H9 (cell line): ENCODE measurements at regions not wholly inside any gene's neighbourhood (a gene's known extent, or its start where the extent isn't known, plus 50 kb on each side); places are given as distances from the start of the nearest gene placed in this dataset.

Experiments
- DNase-seq: peaks from one replicate; pipeline ENCODE4 v3.0.0-alpha.2; 2017
- H2AFZ ChIP-seq: one replicate; pipeline ENCODE4 v1.6.1; 2013; ENCODE audit warnings: mild to moderate bottlenecking, low read length, control low read depth, moderate library complexity
- H2AK5ac ChIP-seq: 2 replicates; pipeline ENCODE4 v1.6.1; 2013; ENCODE audit warnings: low read length, control low read depth, mixed read lengths; ENCODE audit not compliant: insufficient read length
- H2BK120ac ChIP-seq: one replicate; pipeline ENCODE4 v1.6.1; 2013; ENCODE audit warnings: low read depth, mild to moderate bottlenecking, low read length, control low read depth, inconsistent platforms; ENCODE audit not compliant: poor library complexity, severe bottlenecking
- H2BK12ac ChIP-seq: 2 replicates; pipeline ENCODE4 v1.6.1; 2013; ENCODE audit warnings: low read length, control low read depth, mixed read lengths, low read depth; ENCODE audit not compliant: insufficient read length
- H2BK15ac ChIP-seq: 2 replicates; pipeline ENCODE4 v1.6.1; 2013; ENCODE audit warnings: low read depth, low read length, control low read depth
- H2BK20ac ChIP-seq: one replicate; pipeline ENCODE4 v1.6.1; 2013; ENCODE audit warnings: low read depth, mild to moderate bottlenecking, low read length, control low read depth, inconsistent platforms; ENCODE audit not compliant: poor library complexity, severe bottlenecking
- H2BK5ac ChIP-seq: 2 replicates; pipeline ENCODE4 v1.6.1; 2013; ENCODE audit warnings: low read length, control low read depth, mixed read lengths; ENCODE audit not compliant: insufficient read length
- H3K14ac ChIP-seq: 2 replicates; pipeline ENCODE4 v1.6.1; 2013; ENCODE audit warnings: low read length, control low read depth; ENCODE audit not compliant: insufficient read depth
- H3K18ac ChIP-seq: 2 replicates; pipeline ENCODE4 v1.6.1; 2013; ENCODE audit warnings: low read depth, mild to moderate bottlenecking, mixed read lengths, low read length, control low read depth; ENCODE audit not compliant: insufficient read length
- H3K23ac ChIP-seq: 2 replicates; pipeline ENCODE4 v1.6.1; 2013; ENCODE audit warnings: low read length, control low read depth, mixed read lengths, low read depth; ENCODE audit not compliant: insufficient read length
- H3K23me2 ChIP-seq: 2 replicates; pipeline ENCODE4 v1.6.1; 2013; ENCODE audit warnings: low read depth, mild to moderate bottlenecking, mixed read lengths, low read length, control low read depth; ENCODE audit not compliant: insufficient read length, poor library complexity, severe bottlenecking
- H3K27ac ChIP-seq: 2 replicates; pipeline ENCODE4 v1.5.1; 2013; ENCODE audit warnings: low read length, control low read depth, mixed read lengths, low read depth; ENCODE audit not compliant: insufficient read length
- H3K27me3 ChIP-seq: 2 replicates; pipeline ENCODE4 v1.6.1; 2013; ENCODE audit warnings: low read length, control low read depth, inconsistent platforms; ENCODE audit not compliant: insufficient read depth
- H3K4ac ChIP-seq: 2 replicates; pipeline ENCODE4 v1.6.1; 2013; ENCODE audit warnings: low read depth, mild to moderate bottlenecking, control low read depth, inconsistent platforms, low read length, moderate library complexity
- H3K4me1 ChIP-seq: 2 replicates; pipeline ENCODE4 v1.6.1; 2013; ENCODE audit warnings: low read length, control low read depth, inconsistent platforms; ENCODE audit not compliant: insufficient read depth
- H3K4me2 ChIP-seq: 2 replicates; pipeline ENCODE4 v1.6.1; 2013; ENCODE audit warnings: low read length, control low read depth, mixed read lengths; ENCODE audit not compliant: insufficient read length, insufficient read depth
- H3K56ac ChIP-seq: 2 replicates; pipeline ENCODE4 v1.6.1; 2013; ENCODE audit warnings: low read depth, mild to moderate bottlenecking, mixed read lengths, low read length, control low read depth; ENCODE audit not compliant: insufficient read length
- H3K79me1 ChIP-seq: 2 replicates; pipeline ENCODE4 v1.6.1; 2013; ENCODE audit warnings: low read depth, mild to moderate bottlenecking, moderate library complexity, low read length, control low read depth, inconsistent platforms; ENCODE audit not compliant: insufficient read depth, poor library complexity, severe bottlenecking
- H3K79me2 ChIP-seq: 2 replicates; pipeline ENCODE4 v1.6.1; 2013; ENCODE audit warnings: low read length, control low read depth, inconsistent platforms; ENCODE audit not compliant: insufficient read depth
- H3K9ac ChIP-seq: 2 replicates; pipeline ENCODE4 v1.6.1; 2013; ENCODE audit warnings: low read length, control low read depth, mixed read lengths; ENCODE audit not compliant: insufficient read length; ENCODE audit errors: extremely low read depth
- H3K9me3 ChIP-seq: one replicate; pipeline ENCODE4 v1.6.1; 2013; ENCODE audit warnings: low read depth, low read length, inconsistent platforms; ENCODE audit not compliant: control insufficient read depth
- H3T11ph ChIP-seq: one replicate; pipeline ENCODE4 v1.6.1; 2013; ENCODE audit warnings: mild to moderate bottlenecking, low read length, control low read depth, inconsistent platforms
- H4K20me1 ChIP-seq: one replicate; pipeline ENCODE4 v1.6.1; 2013; ENCODE audit not compliant: control insufficient read depth, insufficient read length, insufficient read depth
- H4K5ac ChIP-seq: 2 replicates; pipeline ENCODE4 v1.6.1; 2013; ENCODE audit warnings: low read depth, mild to moderate bottlenecking, mixed read lengths, low read length, control low read depth; ENCODE audit not compliant: insufficient read length
- H4K8ac ChIP-seq: replicated peaks from 2 replicates; pipeline ENCODE4 v1.6.1; 2013; ENCODE audit warnings: low read length, control low read depth, mixed read lengths, low read depth; ENCODE audit not compliant: insufficient read length
- H4K91ac ChIP-seq: 2 replicates; pipeline ENCODE4 v1.6.1; 2013; ENCODE audit warnings: low read depth, mild to moderate bottlenecking, moderate library complexity, mixed read lengths, low read length, control low read depth; ENCODE audit not compliant: insufficient read length
- H3K27ac Mint-ChIP-seq, 3 experiments: 2 replicates in 2 of 3; 3 replicates in 1 of 3; pipeline ENCODE4 v1.8.0; 2020 to 2021; ENCODE audit warnings: mixed read lengths in 3 of 3, mild to moderate bottlenecking in 1 of 3, moderate library complexity in 1 of 3
- H3K27me3 Mint-ChIP-seq: 2 replicates; pipeline ENCODE4 v1.8.0; 2021; ENCODE audit warnings: low read depth, mild to moderate bottlenecking, moderate library complexity, mixed read lengths
- H3K36me3 Mint-ChIP-seq, 3 experiments: 2 replicates in 2 of 3; 3 replicates in 1 of 3; pipeline ENCODE4 v1.8.0; 2020 to 2021; ENCODE audit warnings: low read depth in 3 of 3, mixed read lengths in 3 of 3; ENCODE audit not compliant: insufficient read depth in 1 of 3
- H3K4me1 Mint-ChIP-seq, 2 experiments: 2 replicates each; pipeline ENCODE4 v1.8.0; 2020; ENCODE audit warnings: mixed read lengths in 2 of 2
- H3K4me3 Mint-ChIP-seq, 2 experiments: 2 replicates in 1 of 2; 3 replicates in 1 of 2; pipeline ENCODE4 v1.8.0; 2020 to 2021; ENCODE audit warnings: mild to moderate bottlenecking in 2 of 2, mixed read lengths in 2 of 2, moderate library complexity in 1 of 2
- H3K9me3 Mint-ChIP-seq, 2 experiments: 2 replicates in 1 of 2; 3 replicates in 1 of 2; pipeline ENCODE4 v1.8.0; 2020; ENCODE audit warnings: mild to moderate bottlenecking in 2 of 2, mixed read lengths in 2 of 2, moderate library complexity in 1 of 2
- WGBS: extraction: QIAGEN DNeasy Blood & Tissue Kit; methylation state at CpG from one replicate; pipeline ENCODE4 v1.1.7; 2013; ENCODE audit warnings: missing lambda C conversion rate, low lambda C conversion rate, mixed read lengths; ENCODE audit not compliant: insufficient read length; ENCODE audit errors: extremely low coverage; 5-methylcytosine and 5-hydroxymethylcytosine counted together
- TF ChIP-seq, protein P1 (sequence below): fragments of 200-600 bp; sonication (generic); conservative IDR thresholded peaks from 3 replicates; pipeline ENCODE4 v1.8.0; 2021; ENCODE audit warnings: antibody characterized with exemption, mild to moderate bottlenecking

DNA sequence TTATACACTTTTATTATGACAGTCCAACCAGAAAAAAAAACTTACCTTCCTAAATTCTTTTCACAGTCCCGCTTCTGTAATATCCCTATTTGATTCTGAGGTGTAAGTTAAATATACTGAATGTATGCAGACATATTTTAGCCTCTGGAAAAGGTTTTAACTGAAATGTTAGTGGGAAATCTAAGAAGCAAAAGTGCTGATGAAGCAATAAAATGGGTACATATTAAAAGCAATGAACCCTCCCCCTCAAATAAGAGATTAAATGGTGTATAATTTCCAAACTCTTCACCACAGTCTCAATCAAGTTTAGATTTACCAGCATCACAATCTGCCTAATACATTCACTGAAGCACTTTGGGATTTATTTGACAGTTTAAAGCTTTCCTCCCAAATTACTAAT is 688.3 kb upstream of the DIAPH2 start:
- Histone ChIP-seq H3K56ac (no peak overlapping the region), H4K91ac (no peak overlapping the region), H2AFZ (no peak overlapping the region), H3K4me1 (no peaks in the 10 kb centered on the region), H3K23me2 (no peaks in the 10 kb centered on the region), H2BK12ac (no peak overlapping the region), H4K5ac (no peak overlapping the region), H3K27ac (no peak overlapping the region), H2BK20ac (no peak overlapping the region), H4K8ac (no peak overlapping the region), H3K27me3 (no peaks in the 10 kb centered on the region), H3K9ac (no peak overlapping the region), H3K14ac (no peak overlapping the region), H4K20me1 (no peaks in the 10 kb centered on the region), H3K23ac (no peak overlapping the region), H3K9me3 (no peaks in the 10 kb centered on the region), H3K79me1 (no peaks in the 10 kb centered on the region), H3T11ph (no peak overlapping the region), H2AK5ac (no peak overlapping the region), H2BK5ac (no peak overlapping the region), H3K4ac (no peak overlapping the region), H2BK15ac (no peak overlapping the region), H3K4me2 (no peak overlapping the region), H2BK120ac (no peak overlapping the region), H3K18ac (no peak overlapping the region), H3K79me2 (no peaks in the 10 kb centered on the region)
- no CpG with 5 or more reads among the region's 1 CpG for WGBS
- TF ChIP-seq, protein P1, sequence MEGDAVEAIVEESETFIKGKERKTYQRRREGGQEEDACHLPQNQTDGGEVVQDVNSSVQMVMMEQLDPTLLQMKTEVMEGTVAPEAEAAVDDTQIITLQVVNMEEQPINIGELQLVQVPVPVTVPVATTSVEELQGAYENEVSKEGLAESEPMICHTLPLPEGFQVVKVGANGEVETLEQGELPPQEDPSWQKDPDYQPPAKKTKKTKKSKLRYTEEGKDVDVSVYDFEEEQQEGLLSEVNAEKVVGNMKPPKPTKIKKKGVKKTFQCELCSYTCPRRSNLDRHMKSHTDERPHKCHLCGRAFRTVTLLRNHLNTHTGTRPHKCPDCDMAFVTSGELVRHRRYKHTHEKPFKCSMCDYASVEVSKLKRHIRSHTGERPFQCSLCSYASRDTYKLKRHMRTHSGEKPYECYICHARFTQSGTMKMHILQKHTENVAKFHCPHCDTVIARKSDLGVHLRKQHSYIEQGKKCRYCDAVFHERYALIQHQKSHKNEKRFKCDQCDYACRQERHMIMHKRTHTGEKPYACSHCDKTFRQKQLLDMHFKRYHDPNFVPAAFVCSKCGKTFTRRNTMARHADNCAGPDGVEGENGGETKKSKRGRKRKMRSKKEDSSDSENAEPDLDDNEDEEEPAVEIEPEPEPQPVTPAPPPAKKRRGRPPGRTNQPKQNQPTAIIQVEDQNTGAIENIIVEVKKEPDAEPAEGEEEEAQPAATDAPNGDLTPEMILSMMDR: no peak
- Mint-ChIP-seq H3K36me3 (no peaks in the 10 kb centered on the region), H3K9me3 (no peaks in the 10 kb centered on the region), H3K4me3 (no peak overlapping the region), H3K27me3 (no peaks in the 10 kb centered on the region), H3K4me1 (no peaks in the 10 kb centered on the region), H3K27ac (no peak overlapping the region)
- DNase-seq: no peak
